Activated CD8-positive, alpha-beta T cell treated with anti-CD3 and anti-CD28 coated beads, Interleukin-2, amount 10 ng/mL, durations not matched to agents 7 days and 5 days (primary cell): ENCODE measurements at regions not wholly inside any gene's neighbourhood (a gene's known extent, or its start where the extent isn't known, plus 50 kb on each side); places are given as distances from the start of the nearest gene placed in this dataset.

Experiments
- ATAC-seq: fragments of 150-1000 bp; cut with Tn5 transposase; one replicate; pipeline ENCODE4 v1.10.0; 2021; ENCODE audit warnings: moderate library complexity
- CTCF ChIA-PET: fragments of 350-600 bp; sonication (Branson Sonifier 250); formaldehyde crosslinking; loops from one replicate; lab custom pipeline; 2021; ENCODE audit warnings: antibody characterized with exemption; lab: Charles Lee
- POLR2A ChIA-PET: fragments of 350-600 bp; sonication (Branson Sonifier 250); formaldehyde crosslinking; loops from one replicate; lab custom pipeline; 2021; ENCODE audit warnings: antibody characterized with exemption; lab: Charles Lee
- DNase-seq: peaks from one replicate; pipeline ENCODE4 v3.0.0-alpha.2; 2020
- H3K27ac Mint-ChIP-seq: one replicate; pipeline ENCODE4 v1.8.0; 2021; ENCODE audit warnings: mild to moderate bottlenecking, mixed read lengths
- H3K27me3 Mint-ChIP-seq: one replicate; pipeline ENCODE4 v1.8.0; 2021; ENCODE audit warnings: low read depth, mixed read lengths
- H3K36me3 Mint-ChIP-seq: one replicate; pipeline ENCODE4 v1.8.0; 2021; ENCODE audit warnings: low read depth, mixed read lengths
- H3K4me1 Mint-ChIP-seq: one replicate; pipeline ENCODE4 v1.8.0; 2021; ENCODE audit warnings: low read depth, mixed read lengths
- H3K4me3 Mint-ChIP-seq: one replicate; pipeline ENCODE4 v1.8.0; 2021; ENCODE audit warnings: mild to moderate bottlenecking, mixed read lengths
- H3K9me3 Mint-ChIP-seq: one replicate; pipeline ENCODE4 v1.8.0; 2022; ENCODE audit warnings: mixed read lengths; ENCODE audit not compliant: insufficient read depth

GRCh38 chr10:3433988-3434387, 261.4 kb upstream of the PITRM1 start:
- no peak overlapping the region for H3K4me3 Mint-ChIP-seq
- peaks cover 11% of the 10 kb centered on the region for H3K36me3 Mint-ChIP-seq
- DNase-seq (no peak), ATAC-seq (no peak)
- H3K27me3 Mint-ChIP-seq, result peaks cover 6% of the 10 kb centered on the region
- peaks cover 7% of the 10 kb centered on the region for H3K9me3 Mint-ChIP-seq
- H3K27ac Mint-ChIP-seq, result no peak overlapping the region
- peaks cover 7% of the 10 kb centered on the region for H3K4me1 Mint-ChIP-seq
- ChIA-PET POLR2A (no interaction called here), CTCF (no interaction called here)

DNA sequence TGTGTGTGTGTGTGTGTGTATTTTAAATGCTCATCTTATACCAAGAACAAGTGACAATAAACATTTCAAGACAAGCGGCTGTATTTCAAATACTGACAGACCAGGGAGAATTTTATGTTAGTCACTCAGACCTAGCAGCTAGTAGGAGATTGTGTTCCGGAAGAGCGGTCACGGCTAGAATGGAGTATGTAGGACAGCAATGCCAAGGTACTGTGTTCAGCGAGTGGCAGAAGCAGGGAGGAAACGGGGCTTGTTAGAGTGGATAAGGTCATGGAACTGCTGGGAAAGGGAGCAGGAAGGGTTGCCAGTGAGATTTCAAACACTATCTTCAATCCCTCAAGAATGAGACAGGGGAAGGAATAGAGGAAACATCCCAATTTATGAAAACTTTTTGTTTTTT, 260.5 kb upstream of the PITRM1 start:
- H3K4me1 Mint-ChIP-seq, result peaks cover 7% of the 10 kb centered on the region
- peaks cover 6% of the 10 kb centered on the region for H3K27me3 Mint-ChIP-seq
- H3K36me3 Mint-ChIP-seq, result peaks cover 11% of the 10 kb centered on the region
- H3K4me3 Mint-ChIP-seq, result no peak overlapping the region
- CTCF ChIA-PET, result no interaction called here
- POLR2A ChIA-PET, result no interaction called here
- peaks cover 7% of the 10 kb centered on the region for H3K9me3 Mint-ChIP-seq
- no peak overlapping the region for H3K27ac Mint-ChIP-seq
- ATAC-seq (no peak), DNase-seq (no peak)

DNA sequence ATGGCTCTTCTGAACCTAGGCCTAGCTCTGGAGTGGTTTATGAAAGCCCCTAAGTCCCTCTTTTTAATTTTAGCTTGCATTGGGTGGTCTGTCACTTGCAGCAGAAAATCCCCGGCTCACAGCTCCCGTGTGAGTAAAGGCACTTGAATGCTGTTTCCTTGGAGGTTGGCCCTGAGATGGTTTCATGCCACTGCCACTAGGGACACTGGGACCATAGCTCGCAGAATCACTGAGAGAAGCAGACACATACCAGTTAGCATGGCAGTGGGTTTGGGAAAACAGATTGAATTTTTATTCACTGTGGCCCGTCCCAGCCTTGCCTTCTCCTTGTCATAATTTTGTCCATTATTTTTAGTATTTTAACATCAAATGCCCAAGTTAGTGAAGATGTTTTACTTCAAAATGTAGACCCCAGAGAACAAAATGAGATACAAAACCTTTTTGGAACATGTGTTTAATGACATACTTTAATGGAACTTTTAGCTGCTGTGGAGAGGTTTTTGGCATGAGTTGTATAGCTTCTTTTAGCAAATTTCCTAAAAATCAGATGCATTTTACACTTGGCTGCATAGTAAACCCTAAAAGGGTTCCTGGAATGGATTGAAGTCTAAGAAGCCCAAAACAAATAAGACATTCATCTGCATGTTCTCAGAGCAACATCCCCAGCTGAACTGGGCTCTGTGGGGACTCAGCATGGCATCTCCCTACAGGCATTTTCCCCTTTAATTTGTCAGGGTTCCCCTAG, 259.7 kb upstream of the PITRM1 start:
- ChIA-PET POLR2A (no interaction called here), CTCF (interaction anchor here (1.4 kb wide), 1 partner anchor 11 kb away, joined by 3 read pairs; no protein-coding TSS in a partner anchor)
- ATAC-seq (no peak), DNase-seq (no peak)
- Mint-ChIP-seq H3K9me3 (peaks cover 7% of the 10 kb centered on the region), H3K36me3 (peaks cover 11% of the 10 kb centered on the region), H3K4me3 (no peak overlapping the region), H3K27me3 (peaks cover 4% of the 10 kb centered on the region), H3K27ac (no peak overlapping the region), H3K4me1 (peaks cover 7% of the 10 kb centered on the region)

GRCh38 chr10:3430501-3430900, 257.9 kb upstream of the PITRM1 start:
- Mint-ChIP-seq H3K36me3 (peaks cover 11% of the 10 kb centered on the region), H3K27ac (no peak overlapping the region), H3K9me3 (peaks cover 7% of the 10 kb centered on the region), H3K27me3 (peaks cover 5% of the 10 kb centered on the region), H3K4me1 (peaks cover 12% of the 10 kb centered on the region), H3K4me3 (no peak overlapping the region)
- no peak for DNase-seq
- CTCF ChIA-PET, result no interaction called here
- POLR2A ChIA-PET, result no interaction called here
- ATAC-seq, result no peak

DNA sequence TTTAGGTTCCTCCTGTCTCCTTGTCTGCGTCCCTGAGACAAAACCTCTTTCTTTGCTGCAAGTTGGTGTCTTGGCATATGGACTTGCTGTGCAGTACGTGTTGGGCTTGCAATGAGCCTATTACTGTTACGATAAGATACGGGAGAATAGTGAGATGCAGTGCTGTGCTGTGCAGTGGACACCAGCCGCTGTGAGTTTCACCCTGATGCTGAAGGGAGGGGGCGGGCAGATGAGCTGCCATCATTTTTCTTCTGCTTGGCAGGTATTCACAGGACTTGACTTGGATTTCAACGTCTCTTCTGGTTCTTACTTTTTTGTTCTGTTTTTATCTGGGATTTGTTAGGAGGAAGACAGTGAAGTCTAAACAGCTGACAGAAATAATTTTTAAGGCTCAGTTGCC, 257.1 kb upstream of the PITRM1 start:
- no peak for ATAC-seq
- Mint-ChIP-seq H3K27ac (no peak overlapping the region), H3K27me3 (peaks cover 5% of the 10 kb centered on the region), H3K4me3 (no peak overlapping the region), H3K9me3 (peaks cover 7% of the 10 kb centered on the region), H3K4me1 (peaks cover 12% of the 10 kb centered on the region), H3K36me3 (peaks cover 11% of the 10 kb centered on the region)
- POLR2A ChIA-PET, result no interaction called here
- CTCF ChIA-PET, result interaction anchor here (0.5 kb wide), 1 partner anchor 236 kb away, joined by 3 read pairs; no protein-coding TSS in a partner anchor
- DNase-seq, result no peak

- Mint-ChIP-seq H3K4me1 (peaks cover 20% of the 10 kb centered on the region), H3K9me3 (peaks cover 7% of the 10 kb centered on the region), H3K27me3 (peaks cover 6% of the 10 kb centered on the region), H3K27ac (no peak overlapping the region), H3K4me3 (no peak overlapping the region), H3K36me3 (peaks cover 11% of the 10 kb centered on the region)
- ChIA-PET POLR2A (no interaction called here), CTCF (interaction anchor here (0.5 kb wide), 1 partner anchor 236 kb away, joined by 3 read pairs; no protein-coding TSS in a partner anchor)
- ATAC-seq (no peak), DNase-seq (no peak)
Measured at GRCh38 chr10:3428826-3429225, 256.2 kb upstream of the PITRM1 start.

GRCh38 chr10:3427950-3428354, 255.4 kb upstream of the PITRM1 start:
- Mint-ChIP-seq H3K4me1 (peaks cover 29% of the 10 kb centered on the region), H3K27me3 (peaks cover 6% of the 10 kb centered on the region), H3K9me3 (peaks cover 7% of the 10 kb centered on the region), H3K36me3 (peaks cover 11% of the 10 kb centered on the region), H3K27ac (no peak overlapping the region), H3K4me3 (no peak overlapping the region)
- ATAC-seq, result no peak
- DNase-seq, result no peak
- POLR2A ChIA-PET, result no interaction called here
- CTCF ChIA-PET, result no interaction called here

DNA sequence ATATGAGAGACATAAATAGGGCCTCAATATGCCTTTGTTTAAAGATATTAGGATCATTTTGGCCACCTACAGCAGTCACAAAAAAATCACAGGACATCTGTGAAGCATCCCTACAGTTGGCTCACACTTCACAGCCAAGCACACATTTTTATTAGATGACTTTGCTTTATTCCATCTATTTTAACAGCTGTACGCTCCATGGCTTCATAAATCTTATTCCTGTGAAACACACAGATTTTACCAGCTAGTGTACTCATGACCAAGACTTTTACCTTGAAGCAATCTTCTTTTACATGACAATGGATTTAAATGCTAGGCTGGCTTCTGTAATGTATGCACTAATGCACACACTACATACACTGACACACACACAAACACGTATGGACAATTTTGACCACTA, 254.8 kb upstream of the PITRM1 start:
- no peak overlapping the region for H3K27ac Mint-ChIP-seq
- peaks cover 11% of the 10 kb centered on the region for H3K36me3 Mint-ChIP-seq
- H3K9me3 Mint-ChIP-seq, result peaks cover 7% of the 10 kb centered on the region
- ATAC-seq (no peak), DNase-seq (no peak)
- peaks cover 6% of the 10 kb centered on the region for H3K27me3 Mint-ChIP-seq
- POLR2A ChIA-PET, result no interaction called here
- CTCF ChIA-PET, result no interaction called here
- no peak overlapping the region for H3K4me3 Mint-ChIP-seq
- H3K4me1 Mint-ChIP-seq, result peaks cover 33% of the 10 kb centered on the region

- Mint-ChIP-seq H3K4me3 (no peak overlapping the region), H3K36me3 (peaks cover 11% of the 10 kb centered on the region), H3K4me1 (peaks cover 43% of the 10 kb centered on the region), H3K27ac (no peak overlapping the region), H3K9me3 (peaks cover 7% of the 10 kb centered on the region), H3K27me3 (peaks cover 6% of the 10 kb centered on the region)
- POLR2A ChIA-PET, result no interaction called here
- no peak for DNase-seq
- CTCF ChIA-PET, result no interaction called here
- no peak for ATAC-seq
Measured at GRCh38 chr10:3426190-3426845, 253.7 kb upstream of the PITRM1 start.

DNA sequence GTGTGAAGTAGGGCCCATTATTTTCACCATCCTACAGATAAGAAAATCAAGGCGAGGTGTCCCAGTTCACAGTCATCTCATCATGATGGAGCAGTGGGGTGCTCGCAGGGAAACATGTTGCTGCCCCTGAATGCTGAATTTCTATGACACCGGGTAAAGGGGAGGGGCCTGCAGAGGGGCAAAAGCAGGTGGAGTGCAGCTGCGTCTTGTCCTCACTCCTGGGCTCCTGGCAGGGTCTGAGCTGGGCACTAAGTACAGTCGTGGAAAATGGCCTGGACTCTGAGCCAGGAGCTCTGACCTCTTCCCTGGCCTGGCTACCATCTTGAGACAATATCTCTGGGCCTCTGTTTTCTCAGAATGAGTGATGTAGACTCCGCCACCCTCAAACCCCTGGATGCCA, 253.1 kb upstream of the PITRM1 start:
- Mint-ChIP-seq H3K36me3 (peaks cover 6% of the 10 kb centered on the region), H3K27ac (no peak overlapping the region), H3K4me1 (peaks cover 47% of the 10 kb centered on the region), H3K9me3 (peaks cover 4% of the 10 kb centered on the region), H3K4me3 (no peak overlapping the region), H3K27me3 (peaks cover 8% of the 10 kb centered on the region)
- ChIA-PET POLR2A (no interaction called here), CTCF (no interaction called here)
- ATAC-seq (no peak), DNase-seq (no peak)

DNA sequence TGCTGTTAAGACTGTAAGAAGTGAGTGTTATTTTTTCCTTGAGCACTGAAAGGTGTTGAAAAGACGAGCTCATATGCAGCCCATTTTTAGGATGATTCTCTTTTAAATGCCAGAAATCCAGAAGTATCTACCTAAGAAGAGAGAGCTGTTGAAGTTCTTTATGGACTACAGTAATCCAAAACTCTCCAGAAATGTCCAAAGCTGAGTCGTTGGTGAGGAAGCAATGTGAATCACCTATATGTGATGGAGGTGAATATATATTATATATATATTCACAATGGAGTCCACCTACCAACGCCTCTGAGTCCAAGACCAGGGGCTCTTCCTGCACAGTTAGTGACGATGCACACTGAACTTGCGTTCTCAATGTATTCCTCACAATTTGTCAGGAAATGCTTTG, 252.7 kb upstream of the PITRM1 start:
- ChIA-PET CTCF (no interaction called here), POLR2A (no interaction called here)
- Mint-ChIP-seq H3K27ac (no peak overlapping the region), H3K4me3 (no peak overlapping the region), H3K27me3 (peaks cover 12% of the 10 kb centered on the region), H3K36me3 (peaks cover 3% of the 10 kb centered on the region), H3K9me3 (no peaks in the 10 kb centered on the region), H3K4me1 (peaks cover 47% of the 10 kb centered on the region)
- ATAC-seq (no peak), DNase-seq (no peak)

GRCh38 chr10:3424111-3424851, 251.7 kb upstream of the PITRM1 start:
- H3K4me1 Mint-ChIP-seq, result peaks cover 56% of the 10 kb centered on the region

More at GRCh38 chr10:3424111-3424851, 251.7 kb upstream of the PITRM1 start:
- ATAC-seq (no peak), DNase-seq (no peak)
- no peaks in the 10 kb centered on the region for H3K9me3 Mint-ChIP-seq
- H3K27ac Mint-ChIP-seq, result no peak overlapping the region
- ChIA-PET POLR2A (no interaction called here), CTCF (no interaction called here)
- H3K4me3 Mint-ChIP-seq, result no peak overlapping the region
- no peaks in the 10 kb centered on the region for H3K36me3 Mint-ChIP-seq
- peaks cover 15% of the 10 kb centered on the region for H3K27me3 Mint-ChIP-seq
